Sigmoid colon (tissue), 3 donors: ENCODE measurements at regions not wholly inside any gene's neighbourhood (a gene's known extent, or its start where the extent isn't known, plus 50 kb on each side); places are given as distances from the start of the nearest gene placed in this dataset.

ENCODE experiments used
- CTCF ChIP-seq, 4 experiments: fragments of 450-650 bp in 3 of 4; fragments of 200-600 bp in 1 of 4; IDR thresholded peaks; one replicate each; pipeline ENCODE4 v1.5.1; 2016 to 2019; ENCODE audit warnings: antibody characterized with exemption in 4 of 4, mild to moderate bottlenecking in 3 of 4, moderate library complexity in 2 of 4
- POLR2A ChIP-seq, 2 donors: fragments of 450-650 bp; IDR thresholded peaks; one replicate each; pipeline ENCODE4 v1.6.1; 2016; ENCODE audit warnings: antibody characterized with exemption in 2 of 2, mild to moderate bottlenecking in 2 of 2, moderate library complexity in 2 of 2

- TF ChIP-seq POLR2A (IDR thresholded peaks at IDR 0.05) (no peak), CTCF (IDR thresholded peaks at IDR 0.05) (no peak)
Measured at GRCh38 chr17:70654706-70655105, 485.4 kb downstream of the KCNJ2 start.
